A673 (cell line): ENCODE measurements at regions not wholly inside any gene's neighbourhood (a gene's known extent, or its start where the extent isn't known, plus 50 kb on each side); places are given as distances from the start of the nearest gene placed in this dataset.

Source experiments
- BruUV-seq: library from RNA; stranded (reverse); fragments of 400-500 nt; replicated peaks from 2 replicates; lab custom pipeline; 2021; lab: Mats Ljungman, UMichigan
- CTCF ChIA-PET: fragments of 300-600 bp; sonication (Branson Sonifier 250); formaldehyde crosslinking; loops from one replicate; lab custom pipeline; 2022; ENCODE audit warnings: antibody characterized with exemption; lab: Charles Lee
- POLR2A ChIA-PET: fragments of 300-600 bp; sonication (Branson Sonifier 250); formaldehyde crosslinking; loops from one replicate; lab custom pipeline; 2022; ENCODE audit warnings: antibody characterized with exemption; ENCODE audit not compliant: low non-redundant PET; lab: Charles Lee
- DNase-seq: peaks from one replicate; pipeline ENCODE4 v3.0.0-alpha.2; 2015; ENCODE audit warnings: low spot score
- H3K27ac ChIP-seq: fragments of 200-600 bp; sonication (generic); 2 replicates; pipeline ENCODE4 v1.5.1; 2016; ENCODE audit warnings: mixed run types, low read depth, mild to moderate bottlenecking, mixed read lengths, antibody characterized with exemption, low read length; ENCODE audit not compliant: poor library complexity, severe bottlenecking
- H3K27me3 ChIP-seq: fragments of 200-600 bp; sonication (generic); replicated peaks from 2 replicates; pipeline ENCODE4 v1.6.1; 2017; ENCODE audit warnings: mixed run types, low read depth, mild to moderate bottlenecking, mixed read lengths, antibody characterized with exemption, low read length; ENCODE audit not compliant: insufficient read depth, poor library complexity
- H3K36me3 ChIP-seq: fragments of 200-600 bp; sonication (generic); 2 replicates; pipeline ENCODE4 v1.6.1; 2016; ENCODE audit warnings: mixed run types, mild to moderate bottlenecking, mixed read lengths, antibody characterized with exemption, low read length; ENCODE audit not compliant: insufficient read depth, poor library complexity, severe bottlenecking
- H3K4me1 ChIP-seq: fragments of 200-600 bp; sonication (generic); 2 replicates; pipeline ENCODE4 v1.6.1; 2017; ENCODE audit warnings: mixed run types, mild to moderate bottlenecking, mixed read lengths, antibody characterized with exemption, low read length; ENCODE audit not compliant: insufficient read depth, poor library complexity, severe bottlenecking
- H3K4me3 ChIP-seq: fragments of 200-600 bp; sonication (generic); 2 replicates; pipeline ENCODE4 v1.5.1; 2016; ENCODE audit warnings: low read depth, mixed run types, mild to moderate bottlenecking, mixed read lengths, low read length; ENCODE audit not compliant: poor library complexity, severe bottlenecking
- H3K9me3 ChIP-seq: fragments of 200-600 bp; sonication (generic); 2 replicates; pipeline ENCODE4 v1.6.1; 2016; ENCODE audit warnings: mixed run types, low read depth, mild to moderate bottlenecking, mixed read lengths, antibody characterized with exemption, low read length; ENCODE audit not compliant: poor library complexity, severe bottlenecking
- EZH2 ChIP-seq: fragments of 200-600 bp; sonication (generic); IDR thresholded peaks from 2 replicates; pipeline ENCODE4 v1.6.1; 2017; ENCODE audit warnings: borderline replicate concordance, low read depth, mild to moderate bottlenecking, mixed read lengths, antibody characterized with exemption, low read length; ENCODE audit not compliant: poor library complexity, severe bottlenecking
- intact Hi-C: fragments of 100-400 bp; cut with micrococcal nuclease; formaldehyde crosslinking; loops from one replicate; pipeline ENCODE4 v1.10.0; 2022; ENCODE audit not compliant: unreplicated experiment
- TF ChIP-seq, protein P1 (sequence below): fragments of 300-800, 200-600 bp; sonication (generic); conservative IDR thresholded peaks from 2 replicates; pipeline ENCODE4 v1.5.1; 2017; ENCODE audit warnings: low read depth, mild to moderate bottlenecking, antibody characterized with exemption, low read length, moderate library complexity, mixed read lengths

DNA sequence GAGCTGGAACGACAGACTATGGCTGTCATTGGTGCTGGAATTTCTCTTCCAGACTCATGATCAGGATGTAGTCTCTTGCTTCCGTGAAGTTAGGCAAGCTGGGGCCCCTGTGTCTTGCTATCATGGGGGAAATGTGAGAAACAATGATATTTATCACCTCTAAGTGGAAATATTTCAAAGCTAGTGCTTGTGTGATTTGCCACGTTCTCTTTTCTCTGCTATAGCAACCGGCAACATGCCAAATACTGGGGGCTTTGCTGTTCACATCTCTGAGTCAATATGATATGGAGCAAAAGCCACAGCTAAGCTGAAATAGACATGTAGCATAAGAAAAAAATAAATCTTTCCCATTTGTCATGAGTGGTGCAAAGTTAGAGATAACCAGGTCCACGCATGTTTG, 668.2 kb upstream of the IGFBP3 start:
- H3K9me3 ChIP-seq = no peaks in the 10 kb centered on the region
- BruUV-seq = no TSS peak

DNA sequence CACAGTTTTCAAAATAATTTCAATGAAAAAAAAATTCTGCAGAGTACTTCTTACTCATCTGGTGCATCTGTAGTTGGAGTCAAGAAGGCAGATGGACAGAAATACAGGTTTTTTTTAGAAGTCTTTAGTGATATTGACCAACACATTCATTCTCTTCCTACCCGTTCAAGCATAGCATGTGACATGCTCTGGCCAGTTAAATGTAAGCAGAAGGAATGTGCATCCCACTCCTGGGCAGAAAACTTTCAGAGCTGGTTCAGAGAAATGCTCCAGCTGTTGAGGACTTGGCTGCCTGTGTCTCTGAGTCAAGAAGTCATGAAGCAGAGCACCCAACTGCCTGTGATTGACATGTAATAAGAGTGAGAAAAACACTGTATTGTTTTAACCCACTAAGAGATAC, 665.3 kb upstream of the IGFBP3 start:
- CTCF ChIA-PET = no interaction called here

More for the DNA sequence above, 668.2 kb upstream of the IGFBP3 start:
- no peak overlapping the region for H3K4me3 ChIP-seq
- POLR2A ChIA-PET = no interaction called here
- TF ChIP-seq, protein P1, sequence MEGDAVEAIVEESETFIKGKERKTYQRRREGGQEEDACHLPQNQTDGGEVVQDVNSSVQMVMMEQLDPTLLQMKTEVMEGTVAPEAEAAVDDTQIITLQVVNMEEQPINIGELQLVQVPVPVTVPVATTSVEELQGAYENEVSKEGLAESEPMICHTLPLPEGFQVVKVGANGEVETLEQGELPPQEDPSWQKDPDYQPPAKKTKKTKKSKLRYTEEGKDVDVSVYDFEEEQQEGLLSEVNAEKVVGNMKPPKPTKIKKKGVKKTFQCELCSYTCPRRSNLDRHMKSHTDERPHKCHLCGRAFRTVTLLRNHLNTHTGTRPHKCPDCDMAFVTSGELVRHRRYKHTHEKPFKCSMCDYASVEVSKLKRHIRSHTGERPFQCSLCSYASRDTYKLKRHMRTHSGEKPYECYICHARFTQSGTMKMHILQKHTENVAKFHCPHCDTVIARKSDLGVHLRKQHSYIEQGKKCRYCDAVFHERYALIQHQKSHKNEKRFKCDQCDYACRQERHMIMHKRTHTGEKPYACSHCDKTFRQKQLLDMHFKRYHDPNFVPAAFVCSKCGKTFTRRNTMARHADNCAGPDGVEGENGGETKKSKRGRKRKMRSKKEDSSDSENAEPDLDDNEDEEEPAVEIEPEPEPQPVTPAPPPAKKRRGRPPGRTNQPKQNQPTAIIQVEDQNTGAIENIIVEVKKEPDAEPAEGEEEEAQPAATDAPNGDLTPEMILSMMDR = no peak
- no peak for TF ChIP-seq EZH2
- intact Hi-C loops = no loop called here
- no peak for DNase-seq
- no peak overlapping the region for H3K27ac ChIP-seq
- no peaks in the 10 kb centered on the region for H3K27me3 ChIP-seq
- no peaks in the 10 kb centered on the region for H3K36me3 ChIP-seq
- CTCF ChIA-PET = no interaction called here
- no peaks in the 10 kb centered on the region for H3K4me1 ChIP-seq

DNA sequence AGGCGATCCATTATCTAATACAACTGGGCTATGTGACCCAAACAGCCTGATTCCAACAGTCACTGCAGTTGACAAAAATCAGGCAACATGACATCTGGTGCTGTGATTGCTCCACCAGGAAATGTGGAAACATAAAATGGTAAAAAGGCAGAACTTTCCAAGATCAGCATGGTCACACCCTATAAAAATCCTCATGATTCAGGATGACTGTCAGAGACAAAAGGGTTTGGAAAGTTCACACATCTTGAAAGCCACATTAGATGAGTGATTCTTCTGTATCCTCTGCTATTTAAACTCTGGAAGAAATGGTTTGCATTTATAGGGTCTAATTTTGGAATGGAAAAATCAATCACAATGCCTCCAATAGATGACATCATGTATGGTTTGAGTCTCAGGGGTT, 662.6 kb upstream of the IGFBP3 start:
- no TSS peak for BruUV-seq
- intact Hi-C loops = no loop called here
- no peak for DNase-seq
- Histone ChIP-seq H3K36me3 (no peaks in the 10 kb centered on the region), H3K27me3 (no peaks in the 10 kb centered on the region), H3K27ac (no peak overlapping the region), H3K4me1 (no peaks in the 10 kb centered on the region), H3K4me3 (no peak overlapping the region), H3K9me3 (no peaks in the 10 kb centered on the region)
- ChIA-PET POLR2A (no interaction called here), CTCF (no interaction called here)
- TF ChIP-seq, protein P1 = no peak
- TF ChIP-seq EZH2 = no peak

More for the DNA sequence above, 665.3 kb upstream of the IGFBP3 start:
- H3K27me3 ChIP-seq = no peaks in the 10 kb centered on the region
- DNase-seq = no peak
- no TSS peak for BruUV-seq
- TF ChIP-seq EZH2 = no peak
- TF ChIP-seq, protein P1 = no peak
- no peaks in the 10 kb centered on the region for H3K9me3 ChIP-seq
- H3K4me3 ChIP-seq = no peak overlapping the region
- no peak overlapping the region for H3K27ac ChIP-seq
- intact Hi-C loops = no loop called here
- no peaks in the 10 kb centered on the region for H3K36me3 ChIP-seq
- H3K4me1 ChIP-seq = no peaks in the 10 kb centered on the region
- POLR2A ChIA-PET = no interaction called here
